Keratinocyte (primary cell): ENCODE measurements at regions not wholly inside any gene's neighbourhood (a gene's known extent, or its start where the extent isn't known, plus 50 kb on each side); places are given as distances from the start of the nearest gene placed in this dataset.

Experiments used
- DNase-seq: peaks from one replicate; pipeline ENCODE4 v3.0.0-alpha.2; 2011; ENCODE audit warnings: low read depth, missing footprints, low spot score
- FAIRE-seq: peaks from 2 replicates; lab custom pipeline; 2011; peaks lifted over from hg19 to GRCh38; lab: Jason Lieb, UNC
- H2AFZ ChIP-seq: 2 replicates; pipeline ENCODE4 v1.6.0; 2012; ENCODE audit warnings: low read length, control low read depth, inconsistent platforms; ENCODE audit not compliant: control insufficient read depth
- H3K27ac ChIP-seq: 2 replicates; pipeline ENCODE4 v1.5.1; 2011; ENCODE audit warnings: low read length; ENCODE audit not compliant: control insufficient read depth, insufficient read depth
- H3K27me3 ChIP-seq: 3 replicates; pipeline ENCODE4 v1.6.0; 2011; ENCODE audit warnings: low read length; ENCODE audit not compliant: control insufficient read depth, insufficient read depth; ENCODE audit errors: extremely low read depth
- H3K36me3 ChIP-seq, 2 experiments: 2 replicates in 1 of 2; 3 replicates in 1 of 2; pipeline ENCODE4 v1.5.1; 2011; ENCODE audit warnings: low read length in 2 of 2, mild to moderate bottlenecking in 1 of 2; ENCODE audit not compliant: control insufficient read depth in 2 of 2, insufficient read depth in 2 of 2; ENCODE audit errors: extremely low read depth in 1 of 2
- H3K4me1 ChIP-seq: 3 replicates; pipeline ENCODE4 v1.5.1; 2011; ENCODE audit warnings: low read length; ENCODE audit not compliant: control insufficient read depth, insufficient read depth; ENCODE audit errors: extremely low read depth
- H3K4me2 ChIP-seq: 3 replicates; pipeline ENCODE4 v1.6.0; 2011; ENCODE audit warnings: low read depth, low read length; ENCODE audit not compliant: control insufficient read depth, insufficient read depth; ENCODE audit errors: extremely low read depth
- H3K4me3 ChIP-seq, 3 experiments: fragments of 200-600 bp in 1 of 3; sonication (generic) in 1 of 3; 2 replicates in 2 of 3; 3 replicates in 1 of 3; pipeline ENCODE4 v1.5.1; 2011 to 2016; ENCODE audit warnings: low read length in 3 of 3, mild to moderate bottlenecking in 3 of 3, control low read depth in 2 of 3, inconsistent platforms in 1 of 3, low read depth in 1 of 3, mixed read lengths in 1 of 3, mixed run types in 1 of 3, moderate library complexity in 1 of 3; ENCODE audit not compliant: control insufficient read depth in 2 of 3, insufficient read depth in 2 of 3; ENCODE audit errors: extremely low read depth in 1 of 3
- H3K79me2 ChIP-seq: 2 replicates; pipeline ENCODE4 v1.6.0; 2012; ENCODE audit warnings: low read length; ENCODE audit not compliant: control insufficient read depth, insufficient read depth
- H3K9ac ChIP-seq: 3 replicates; pipeline ENCODE4 v1.6.0; 2011; ENCODE audit warnings: low read length; ENCODE audit not compliant: control insufficient read depth, insufficient read depth; ENCODE audit errors: extremely low read depth
- H3K9me1 ChIP-seq: 3 replicates; pipeline ENCODE4 v1.6.0; 2011; ENCODE audit warnings: low read length; ENCODE audit not compliant: control insufficient read depth, insufficient read depth; ENCODE audit errors: extremely low read depth
- H3K9me3 ChIP-seq: 2 replicates; pipeline ENCODE4 v1.5.1; 2012; ENCODE audit warnings: low read depth, low read length; ENCODE audit not compliant: control insufficient read depth
- H4K20me1 ChIP-seq: 3 replicates; pipeline ENCODE4 v1.6.0; 2011; ENCODE audit warnings: low read length; ENCODE audit not compliant: control insufficient read depth, insufficient read depth; ENCODE audit errors: extremely low read depth
- EZH2 ChIP-seq: IDR thresholded peaks from one replicate; pipeline ENCODE4 v1.6.1; 2012; ENCODE audit warnings: inconsistent platforms, mild to moderate bottlenecking, low read length, moderate library complexity
- dilution Hi-C: fragments of 300-500 bp; cut with MboI; formaldehyde crosslinking; loops from one replicate; pipeline ENCODE4 v1.7.0; 2020; ENCODE audit warnings: low sequenced_read_pairs; ENCODE audit not compliant: extremely low pct_ligation_motif_present
- TF ChIP-seq, protein P1 (sequence below), 3 experiments: IDR thresholded peaks in 1 of 3; conservative IDR thresholded peaks in 1 of 3; optimal IDR thresholded peaks in 1 of 3; 2 replicates in 2 of 3; 3 replicates in 1 of 3; pipeline versions ENCODE3 to v1.5.1; 2011; ENCODE audit warnings: low read length in 3 of 3, mild to moderate bottlenecking in 3 of 3, moderate library complexity in 2 of 3, control low read depth in 1 of 3, inconsistent platforms in 1 of 3; ENCODE audit not compliant: insufficient read depth in 2 of 3; ENCODE audit errors: extremely low read depth in 1 of 3

DNA sequence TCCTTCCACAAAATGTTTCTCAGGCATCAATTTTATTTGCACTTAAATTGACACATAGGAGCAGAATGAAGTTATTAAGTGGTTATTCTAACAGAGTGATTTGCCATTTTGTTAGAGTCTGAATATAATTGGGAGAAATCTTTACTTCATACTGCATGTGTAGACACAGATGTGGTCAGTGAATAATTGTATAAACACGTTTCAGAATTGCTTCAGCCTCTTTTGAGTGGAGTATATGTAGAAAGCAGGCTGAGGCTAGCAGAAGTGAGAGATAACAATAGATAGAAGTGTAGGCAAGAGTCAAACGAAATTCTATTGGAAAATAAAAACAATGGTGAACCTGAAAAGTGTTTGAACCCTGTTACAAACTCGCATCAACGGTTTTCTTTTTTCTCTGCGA lies 270.7 kb downstream of the TMEM167A start:
- DNase-seq, result no peak

DNA sequence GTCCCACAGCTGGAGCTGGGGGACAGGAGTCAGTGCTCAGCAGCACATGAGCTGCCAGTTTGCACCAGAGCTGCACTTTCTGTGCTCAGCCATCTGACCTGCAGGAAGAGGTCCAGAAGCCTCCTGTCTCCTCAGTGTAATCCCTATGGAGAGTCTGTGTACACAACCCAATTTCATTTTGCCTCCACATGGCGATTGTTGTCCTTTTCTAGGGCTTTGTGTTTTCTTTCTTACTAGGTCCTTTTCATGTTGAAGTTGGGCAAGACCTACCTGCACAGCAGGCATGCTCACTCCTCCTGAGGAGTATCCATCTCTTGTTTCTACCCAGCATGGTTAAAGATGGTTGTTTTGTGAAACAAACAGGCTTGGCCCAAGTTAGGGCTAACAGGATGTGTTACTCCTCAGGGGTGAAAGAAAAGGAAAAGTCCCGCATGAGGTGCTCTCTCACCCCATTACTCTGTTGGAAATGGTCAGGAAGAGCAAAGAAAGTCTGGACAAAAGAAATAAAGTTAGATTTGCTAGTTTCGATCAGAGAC lies 273.0 kb downstream of the TMEM167A start:
- TF ChIP-seq EZH2, result no peak
- TF ChIP-seq, protein P1, sequence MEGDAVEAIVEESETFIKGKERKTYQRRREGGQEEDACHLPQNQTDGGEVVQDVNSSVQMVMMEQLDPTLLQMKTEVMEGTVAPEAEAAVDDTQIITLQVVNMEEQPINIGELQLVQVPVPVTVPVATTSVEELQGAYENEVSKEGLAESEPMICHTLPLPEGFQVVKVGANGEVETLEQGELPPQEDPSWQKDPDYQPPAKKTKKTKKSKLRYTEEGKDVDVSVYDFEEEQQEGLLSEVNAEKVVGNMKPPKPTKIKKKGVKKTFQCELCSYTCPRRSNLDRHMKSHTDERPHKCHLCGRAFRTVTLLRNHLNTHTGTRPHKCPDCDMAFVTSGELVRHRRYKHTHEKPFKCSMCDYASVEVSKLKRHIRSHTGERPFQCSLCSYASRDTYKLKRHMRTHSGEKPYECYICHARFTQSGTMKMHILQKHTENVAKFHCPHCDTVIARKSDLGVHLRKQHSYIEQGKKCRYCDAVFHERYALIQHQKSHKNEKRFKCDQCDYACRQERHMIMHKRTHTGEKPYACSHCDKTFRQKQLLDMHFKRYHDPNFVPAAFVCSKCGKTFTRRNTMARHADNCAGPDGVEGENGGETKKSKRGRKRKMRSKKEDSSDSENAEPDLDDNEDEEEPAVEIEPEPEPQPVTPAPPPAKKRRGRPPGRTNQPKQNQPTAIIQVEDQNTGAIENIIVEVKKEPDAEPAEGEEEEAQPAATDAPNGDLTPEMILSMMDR (optimal IDR thresholded peaks at IDR 0.05 in 1 of 3, IDR thresholded peaks at IDR 0.05 in 1 of 3, conservative IDR thresholded peaks at IDR 0.05 in 1 of 3; ENCODE audit: extremely low read depth in 1 of 3, insufficient read depth in 2 of 3, low read length in 3 of 3), result no peak
- no peaks in the 10 kb centered on the region for H4K20me1 ChIP-seq
- H3K27me3 ChIP-seq, result no peaks in the 10 kb centered on the region
- no peaks in the 10 kb centered on the region for H3K4me1 ChIP-seq
- H3K4me2 ChIP-seq, result no peak overlapping the region
- no peaks in the 10 kb centered on the region for H3K9me1 ChIP-seq
- no peaks in the 10 kb centered on the region for H3K79me2 ChIP-seq
- H3K36me3 ChIP-seq, result no peaks in the 10 kb centered on the region
- dilution Hi-C loops, result no loop called here
- no peak overlapping the region for H2AFZ ChIP-seq
- FAIRE-seq (no peak), DNase-seq (no peak)
- H3K9ac ChIP-seq, result no peak overlapping the region
- no peak overlapping the region for H3K27ac ChIP-seq
- H3K4me3 ChIP-seq, result no peak overlapping the region
- no peaks in the 10 kb centered on the region for H3K9me3 ChIP-seq

More for the DNA sequence above, 270.7 kb downstream of the TMEM167A start:
- Histone ChIP-seq H3K36me3 (no peaks in the 10 kb centered on the region), H2AFZ (no peak overlapping the region), H3K4me3 (no peak overlapping the region), H3K79me2 (no peaks in the 10 kb centered on the region), H3K4me2 (no peak overlapping the region), H4K20me1 (no peaks in the 10 kb centered on the region), H3K27me3 (no peaks in the 10 kb centered on the region), H3K9me1 (no peaks in the 10 kb centered on the region), H3K9ac (no peak overlapping the region), H3K27ac (no peak overlapping the region), H3K9me3 (no peaks in the 10 kb centered on the region), H3K4me1 (no peaks in the 10 kb centered on the region)
- no peak for FAIRE-seq
- no peak for TF ChIP-seq EZH2
- TF ChIP-seq, protein P1 (optimal IDR thresholded peaks at IDR 0.05 in 1 of 3, IDR thresholded peaks at IDR 0.05 in 1 of 3, conservative IDR thresholded peaks at IDR 0.05 in 1 of 3; ENCODE audit: extremely low read depth in 1 of 3, insufficient read depth in 2 of 3, low read length in 3 of 3), result no peak
- dilution Hi-C loops, result no loop called here
